NCI-H2029 (cell line): ENCODE measurements at regions not wholly inside any gene's neighbourhood (a gene's known extent, or its start where the extent isn't known, plus 50 kb on each side); places are given as distances from the start of the nearest gene placed in this dataset.

Experiments
- DNase-seq: peaks from one replicate; lab custom pipeline; 2025; lab: John Stamatoyannopoulos, UW

DNA sequence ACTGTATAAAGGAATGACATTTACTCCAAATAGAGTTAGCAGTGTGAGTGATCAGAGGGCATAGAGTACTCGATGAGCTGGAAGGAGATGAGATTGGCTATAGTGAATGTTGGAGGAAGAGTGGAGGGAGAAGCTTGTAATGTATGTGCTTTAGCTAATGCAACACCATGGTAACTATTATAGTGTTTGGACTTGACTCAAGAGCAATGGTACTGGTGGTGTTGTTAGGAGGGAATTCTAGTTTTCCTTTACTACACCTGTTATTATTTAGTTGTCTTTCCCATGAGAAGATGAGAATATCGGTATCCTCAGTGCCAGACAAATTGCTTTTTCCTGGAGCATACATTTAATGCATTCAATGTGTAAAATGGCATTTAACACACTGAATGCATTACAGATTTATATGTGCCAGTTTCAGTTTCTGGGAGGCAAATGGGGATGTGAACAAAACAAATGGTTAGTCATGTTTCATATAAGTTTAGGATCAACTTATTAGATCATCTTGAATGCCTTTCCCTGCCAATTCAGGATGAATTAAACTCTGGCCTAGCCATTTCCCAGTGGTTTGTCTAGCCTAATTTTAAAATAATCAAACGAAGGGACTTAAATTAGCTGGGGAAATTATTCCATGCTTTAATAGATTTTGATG lies 291.1 kb upstream of the ADAMTS5 start:
- DNase-seq = no peak

DNA sequence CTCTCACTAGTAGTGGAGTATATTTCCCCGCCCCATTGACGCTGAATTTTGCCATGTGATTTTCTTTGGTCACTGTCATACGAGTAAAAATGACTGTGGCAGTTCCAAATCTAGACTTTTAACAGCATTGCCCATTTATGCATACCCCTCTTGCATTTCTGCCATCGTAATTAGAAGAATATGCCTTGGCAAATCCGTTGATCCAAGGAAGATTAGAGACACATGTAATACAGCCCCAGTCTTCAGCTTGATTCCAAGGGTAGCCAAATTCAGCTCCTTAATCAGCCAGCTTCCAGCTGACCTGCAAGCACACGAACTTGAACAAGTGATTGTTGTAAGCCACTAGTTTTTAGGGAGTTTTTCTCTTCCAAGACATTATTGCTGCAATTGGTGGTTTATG lies 290.3 kb upstream of the ADAMTS5 start:
- no peak for DNase-seq

DNA sequence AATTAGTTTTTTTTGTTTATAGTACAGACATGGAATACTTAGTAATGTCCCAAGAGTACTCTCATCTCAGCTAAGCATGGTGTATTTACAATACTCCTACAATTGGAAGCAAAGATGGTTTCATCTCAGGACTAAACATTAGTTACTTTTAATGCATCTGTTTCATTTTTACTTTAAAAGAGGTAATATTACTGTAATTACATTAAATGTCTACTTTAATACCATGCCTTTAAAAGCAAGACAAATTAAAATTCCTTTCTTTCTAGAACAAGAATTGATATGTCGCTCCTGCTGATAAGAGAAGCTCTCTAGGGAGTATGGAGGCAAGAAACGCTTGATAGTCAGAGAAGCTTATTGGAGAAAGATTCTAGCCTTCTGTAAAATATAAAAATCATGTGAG lies 284.9 kb upstream of the ADAMTS5 start:
- no peak for DNase-seq

DNA sequence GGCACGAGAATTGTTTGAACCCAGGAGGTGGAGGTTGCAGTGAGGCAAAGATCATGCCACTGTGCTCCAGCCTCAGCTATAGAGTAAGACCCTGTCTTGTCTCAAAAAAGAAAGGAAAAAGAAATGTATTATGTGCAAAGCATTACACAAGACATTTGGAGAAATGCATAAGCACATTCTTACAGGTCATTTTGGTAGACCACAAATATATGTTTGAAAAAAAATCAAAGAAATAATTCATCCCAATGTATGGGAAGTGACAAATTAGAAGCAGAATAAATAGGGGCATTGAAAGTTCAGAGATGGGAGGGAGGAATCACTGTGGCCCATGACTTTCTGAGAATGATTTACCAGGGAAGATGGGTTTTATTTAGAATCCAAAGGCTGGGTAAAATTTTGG lies 283.5 kb upstream of the ADAMTS5 start:
- DNase-seq = no peak

DNA sequence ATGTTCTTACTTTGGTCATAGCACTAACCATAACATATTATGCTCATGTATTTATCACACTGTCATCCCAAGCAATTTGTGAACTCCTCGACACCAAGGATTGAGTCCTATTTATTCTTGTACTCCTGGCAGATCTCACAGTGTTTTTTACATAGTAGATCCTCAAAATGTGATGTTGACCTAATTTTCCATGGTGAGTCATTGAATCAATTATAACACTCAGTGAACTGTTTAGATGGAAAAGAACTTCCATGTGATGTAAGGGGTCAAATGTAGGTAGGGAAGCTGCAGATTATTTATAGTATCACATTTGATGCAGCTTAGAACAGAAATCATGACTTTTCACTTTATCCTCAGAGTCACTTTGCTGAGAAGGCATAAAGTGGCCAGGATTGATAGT lies 281.9 kb upstream of the ADAMTS5 start:
- DNase-seq = no peak

DNA sequence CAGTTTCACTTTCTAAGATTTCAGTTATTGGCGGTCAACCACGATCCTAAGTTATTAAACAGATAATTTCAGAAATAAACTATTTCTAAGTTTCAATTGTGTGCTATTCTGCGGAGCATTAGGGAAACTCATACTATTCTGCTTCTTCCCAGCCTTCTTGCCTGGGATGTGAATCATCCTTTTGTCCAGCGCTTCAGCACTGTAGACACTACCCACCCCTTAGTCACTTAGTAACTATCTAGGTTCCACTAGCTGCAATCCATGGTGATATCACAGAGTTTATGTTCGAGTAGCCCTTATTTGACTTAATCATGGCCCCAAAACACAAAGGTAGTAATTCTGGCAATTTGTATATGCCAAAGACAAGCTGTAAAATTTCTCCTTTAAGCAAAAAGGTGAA lies 279.9 kb upstream of the ADAMTS5 start:
- no peak for DNase-seq

DNA sequence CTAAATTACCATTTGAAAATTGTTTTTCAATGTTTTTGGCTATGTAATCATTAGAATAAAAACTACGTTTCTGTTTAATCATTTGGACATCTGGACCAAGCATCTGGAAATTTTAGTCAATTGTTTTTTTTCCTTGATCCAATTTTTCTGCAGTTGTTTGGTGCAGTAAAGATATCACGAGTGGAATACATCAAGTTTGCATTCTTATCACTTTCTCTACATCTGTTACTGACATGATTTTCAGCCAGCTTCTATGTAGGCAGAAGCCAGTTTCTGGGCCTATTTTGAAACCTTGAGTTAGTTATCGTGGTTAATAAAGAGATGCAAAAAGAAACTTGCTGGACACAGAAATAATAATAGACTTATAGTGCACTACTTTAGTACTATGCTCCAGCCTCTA lies 277.9 kb upstream of the ADAMTS5 start:
- DNase-seq = no peak

DNA sequence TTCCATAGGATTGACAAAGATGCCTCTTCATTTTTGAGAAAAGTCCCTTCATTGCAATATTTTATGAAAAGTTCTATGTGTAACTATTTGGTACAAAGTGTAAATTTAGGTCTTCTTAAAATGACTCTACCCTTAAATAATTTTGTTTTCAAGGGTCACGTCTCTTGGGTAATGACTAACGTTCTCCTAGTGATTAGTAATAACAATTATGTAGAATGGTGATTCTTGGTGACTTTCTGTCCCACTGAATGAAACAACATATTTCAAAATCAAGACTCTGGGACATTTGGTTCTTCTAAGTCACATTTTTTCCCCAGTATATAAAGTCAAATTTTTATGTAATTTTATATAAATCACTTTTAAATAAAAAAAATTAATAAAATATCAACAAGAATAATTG lies 277.5 kb upstream of the ADAMTS5 start:
- no peak for DNase-seq

DNA sequence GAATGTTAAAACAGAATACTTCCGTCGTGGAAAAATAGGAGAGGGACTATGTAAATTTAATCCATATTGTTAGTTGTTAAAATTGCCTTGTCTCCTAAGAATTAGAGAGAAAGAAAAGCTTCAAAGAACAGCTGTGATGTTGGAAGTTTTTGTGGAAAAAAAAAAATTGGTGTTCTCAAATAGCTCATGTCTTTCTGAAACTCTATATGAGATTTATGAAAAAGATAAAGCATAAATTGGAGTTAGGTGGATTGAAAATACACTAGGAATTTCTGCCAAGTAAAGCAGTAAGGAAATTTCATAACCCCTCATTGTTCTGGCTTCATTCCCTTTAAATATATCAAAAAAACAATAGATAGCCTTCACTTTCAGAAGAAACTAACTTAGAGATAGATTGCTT lies 274.0 kb upstream of the ADAMTS5 start:
- DNase-seq = no peak

DNA sequence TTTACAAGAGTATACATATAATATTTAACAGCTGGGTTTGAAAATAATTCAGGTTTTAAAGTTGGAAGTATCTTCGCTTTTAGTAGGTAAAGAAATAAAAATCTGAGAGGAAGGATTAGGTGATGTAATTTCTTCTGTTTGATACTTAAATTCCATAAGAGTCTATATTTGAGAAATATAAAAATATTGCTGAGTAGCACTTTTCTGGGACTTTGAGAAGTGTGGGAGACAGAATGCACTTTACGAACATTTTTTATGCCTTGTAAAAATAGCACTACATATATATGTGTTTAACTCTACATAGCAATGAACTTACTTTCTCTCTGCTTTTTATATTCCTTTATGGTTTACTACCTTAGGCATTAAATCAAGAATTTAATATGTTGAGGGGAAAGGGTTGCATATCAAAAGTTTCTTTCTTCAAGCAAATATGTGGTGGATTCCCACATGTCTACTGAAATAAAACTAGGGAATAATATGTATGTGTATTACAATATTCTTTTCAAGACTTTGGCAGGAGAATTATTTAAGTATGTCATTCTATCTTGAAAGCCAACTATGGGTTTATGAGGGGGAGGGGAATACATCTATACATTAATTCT lies 266.7 kb upstream of the ADAMTS5 start:
- no peak for DNase-seq

DNA sequence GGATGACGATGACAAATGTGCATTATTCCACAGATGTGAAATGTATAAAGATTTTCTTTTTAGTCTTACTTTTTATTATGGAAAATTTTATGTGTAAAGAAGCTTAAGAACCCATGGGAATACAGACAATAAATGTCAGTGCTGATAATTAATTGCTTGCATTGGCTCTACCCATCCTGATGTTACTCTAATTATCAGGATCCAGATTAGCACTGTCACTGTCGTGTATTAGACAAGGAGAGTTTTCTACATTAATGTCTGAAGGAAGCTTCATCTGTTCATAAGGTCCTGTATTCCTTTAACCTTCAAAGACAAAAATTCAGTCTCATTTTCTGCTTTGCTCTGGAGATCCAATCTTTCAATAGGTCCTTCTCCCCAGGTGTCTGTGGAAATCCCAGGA lies 259.1 kb upstream of the ADAMTS5 start:
- no peak for DNase-seq

DNA sequence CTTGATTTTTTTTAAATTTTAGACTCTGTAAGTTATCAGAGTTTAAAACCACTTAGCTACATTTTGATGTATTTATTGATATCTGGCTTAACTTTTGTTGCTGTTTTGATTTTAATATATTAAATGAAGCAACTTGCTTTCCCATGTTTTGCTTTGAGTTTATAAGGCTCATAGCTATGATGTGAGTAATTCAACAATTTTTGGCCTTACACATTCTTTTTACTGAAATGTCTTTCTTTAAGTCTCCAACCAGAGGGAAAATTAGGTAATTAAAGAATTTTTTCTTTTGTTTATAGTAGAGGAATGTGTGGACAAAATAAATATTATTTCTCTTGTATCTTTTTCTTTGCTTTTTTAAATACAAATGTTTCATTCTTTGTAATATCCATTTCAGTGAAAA lies 258.3 kb upstream of the ADAMTS5 start:
- DNase-seq = no peak

DNA sequence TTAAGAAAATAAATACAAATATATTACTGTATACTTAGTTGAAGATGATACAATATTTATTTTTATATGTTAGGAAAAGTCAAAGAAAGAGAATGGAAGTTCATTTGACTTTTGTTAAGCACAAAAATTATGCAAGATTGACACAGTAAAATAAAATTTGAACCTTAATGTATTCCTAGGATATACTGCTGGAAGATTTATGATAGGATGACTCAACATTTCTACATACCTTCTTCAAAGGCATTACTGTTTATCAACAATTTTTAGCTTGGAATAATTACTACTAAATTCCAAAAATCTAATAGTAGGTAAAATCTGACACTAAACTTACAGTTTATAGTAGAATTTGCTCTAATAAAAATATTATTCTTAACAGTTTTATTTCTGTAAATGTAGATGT lies 257.3 kb upstream of the ADAMTS5 start:
- DNase-seq = no peak

DNA sequence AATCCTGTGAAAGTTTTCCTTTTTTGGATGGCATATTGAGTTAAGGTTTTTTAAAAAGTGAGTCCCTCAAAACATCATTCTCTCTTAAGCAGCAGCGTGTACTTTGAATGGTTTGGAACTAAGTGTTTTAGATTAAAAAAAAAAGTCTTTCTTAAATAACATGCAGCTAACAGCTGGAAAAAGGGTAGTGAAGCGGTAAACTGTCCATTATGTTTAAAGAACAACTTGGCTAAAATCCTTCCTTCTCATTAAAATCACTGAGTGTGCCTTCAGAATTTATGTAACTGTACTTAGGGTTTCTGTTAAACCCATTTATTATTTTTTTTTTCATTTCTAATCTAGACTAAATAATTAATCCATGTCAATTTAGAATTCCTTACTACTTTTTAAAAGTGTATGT lies 254.2 kb upstream of the ADAMTS5 start:
- no peak for DNase-seq

DNA sequence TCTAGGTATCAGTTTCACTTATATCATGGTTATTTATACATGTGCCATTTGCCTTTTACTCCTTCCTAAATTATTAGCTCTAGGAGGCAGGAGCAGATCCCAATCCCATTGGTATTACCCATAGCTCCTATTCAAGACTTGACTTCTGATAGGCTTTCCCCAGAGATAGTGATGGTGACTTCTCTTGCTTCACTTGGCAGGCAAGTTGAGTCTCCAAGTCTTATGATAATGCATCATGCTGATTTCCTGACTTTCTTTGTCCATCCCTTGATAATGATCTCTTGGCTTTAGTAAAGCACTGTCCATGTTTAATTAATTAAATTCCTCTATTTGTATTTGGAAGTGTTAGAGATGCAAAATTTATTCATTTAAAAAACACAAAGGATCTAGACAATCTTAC lies 253.5 kb upstream of the ADAMTS5 start:
- DNase-seq = no peak

DNA sequence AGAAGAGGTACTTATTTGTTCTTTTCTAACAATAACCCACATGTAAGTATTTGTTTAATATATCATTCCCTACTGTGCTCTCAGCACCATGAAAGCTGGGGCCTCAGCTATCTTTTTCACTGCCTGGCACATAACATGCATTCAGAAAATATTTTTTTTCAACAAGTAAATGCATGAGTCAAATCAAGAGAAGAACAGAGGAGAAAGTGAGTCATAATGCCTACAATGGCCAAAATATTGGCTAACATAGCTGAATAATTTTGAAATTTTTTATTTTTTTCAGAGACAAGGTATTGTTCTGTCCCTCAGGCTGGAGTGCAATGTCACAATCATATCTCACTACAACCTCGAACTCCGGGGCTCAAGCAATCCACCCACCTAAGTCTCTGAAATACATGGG lies 252.2 kb upstream of the ADAMTS5 start:
- DNase-seq = no peak

DNA sequence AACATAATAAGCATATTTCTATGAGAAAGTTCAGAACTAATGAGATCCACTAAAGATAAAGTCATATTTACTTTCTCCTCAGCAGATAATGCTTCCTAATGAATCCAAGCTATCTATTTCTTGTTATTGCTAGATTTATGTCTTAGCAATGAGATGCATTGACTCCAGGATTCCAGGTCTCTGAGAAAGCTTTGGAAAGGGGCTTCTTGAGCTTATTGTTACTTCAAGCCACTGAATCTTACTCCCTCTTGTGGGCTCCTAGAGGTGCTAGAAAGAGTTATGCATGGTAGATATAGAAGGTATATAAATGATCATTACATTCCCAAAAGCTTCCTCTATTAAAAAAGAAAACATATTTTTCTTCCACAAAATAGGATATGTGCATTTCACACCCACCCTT lies 246.4 kb upstream of the ADAMTS5 start:
- no peak for DNase-seq

DNA sequence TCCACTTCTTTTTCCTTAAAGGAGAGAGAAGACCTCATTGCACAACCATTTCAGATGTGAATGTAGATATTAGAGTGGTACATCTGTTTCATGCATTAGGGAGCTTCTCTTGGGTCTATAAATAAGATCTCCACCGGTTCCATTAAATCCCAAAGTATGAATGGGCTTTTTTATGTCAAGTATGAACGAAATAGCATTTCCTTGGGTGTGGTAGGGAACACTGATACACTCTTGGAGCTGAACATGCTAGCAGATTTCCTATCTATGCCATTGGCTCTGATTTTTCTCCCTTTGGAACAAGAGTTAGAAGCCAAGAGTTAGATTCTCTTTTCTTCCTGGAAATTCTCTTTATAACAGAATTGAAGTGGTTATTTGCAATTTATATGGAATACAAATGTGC lies 245.6 kb upstream of the ADAMTS5 start:
- DNase-seq = no peak

DNA sequence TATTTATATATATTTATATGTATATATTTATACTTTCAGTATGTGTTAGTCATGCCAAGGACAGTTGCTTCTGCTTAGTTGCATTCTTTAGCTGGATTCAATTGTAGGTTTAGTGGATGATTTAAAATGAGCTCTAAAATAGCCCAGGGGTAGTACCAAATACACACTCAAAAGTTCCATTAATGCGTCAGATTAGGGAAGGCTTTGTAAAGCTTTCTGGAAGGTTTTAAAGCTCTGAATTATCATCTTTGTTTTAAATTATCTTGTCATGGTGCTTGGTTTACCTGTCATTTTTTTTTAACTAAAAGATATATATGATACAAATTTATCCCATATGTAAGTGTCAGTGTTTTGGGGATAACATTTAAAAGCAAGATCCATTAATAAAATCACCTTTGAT lies 242.7 kb upstream of the ADAMTS5 start:
- no peak for DNase-seq

DNA sequence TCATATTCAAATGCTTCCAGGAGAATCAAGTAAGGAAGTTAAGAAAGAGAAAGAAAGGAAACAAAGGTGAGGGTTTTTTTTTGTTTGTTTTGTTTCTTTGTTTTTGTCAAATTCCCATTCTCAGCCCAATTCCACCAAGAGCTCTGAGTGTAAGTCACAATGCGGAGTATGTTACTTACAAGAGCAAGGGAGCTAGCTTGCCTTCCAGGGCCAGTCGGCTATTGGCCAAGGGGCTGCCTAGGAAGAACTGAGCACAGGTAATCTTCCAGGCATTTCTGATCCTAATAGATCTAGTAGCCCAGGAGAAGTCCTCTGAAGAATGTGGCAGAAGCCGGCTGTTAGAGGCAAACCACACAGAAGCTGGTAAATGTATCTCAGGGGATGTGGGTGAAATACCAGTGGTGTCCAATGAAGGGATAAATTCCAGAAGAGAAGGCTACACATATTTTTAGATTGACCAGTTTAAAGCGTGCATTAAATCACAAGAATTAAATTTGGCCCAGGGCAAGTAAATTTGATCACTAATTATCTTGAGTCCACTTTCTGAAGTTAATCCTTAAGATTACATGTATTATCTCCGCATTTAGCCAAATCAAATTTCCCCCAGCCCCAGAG lies 239.6 kb upstream of the ADAMTS5 start:
- no peak for DNase-seq

DNA sequence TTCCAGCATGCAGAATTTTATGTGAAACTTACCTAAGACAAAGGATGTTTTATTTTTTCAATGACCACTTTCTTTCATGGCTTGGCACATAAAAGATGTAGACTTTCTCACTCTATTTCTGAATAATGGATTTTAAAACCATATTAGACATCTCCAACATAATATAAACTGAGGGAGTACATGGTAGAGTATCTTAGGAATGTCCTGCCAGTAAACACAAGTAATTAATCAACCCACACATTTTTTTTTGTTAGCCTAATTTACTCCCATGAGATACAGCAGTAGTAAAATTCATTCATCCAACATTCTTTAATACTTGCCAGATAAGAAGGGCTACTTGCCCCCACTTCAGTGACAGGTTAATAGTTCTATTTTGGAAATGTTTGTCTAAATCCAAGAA lies 235.4 kb upstream of the ADAMTS5 start:
- DNase-seq = no peak

DNA sequence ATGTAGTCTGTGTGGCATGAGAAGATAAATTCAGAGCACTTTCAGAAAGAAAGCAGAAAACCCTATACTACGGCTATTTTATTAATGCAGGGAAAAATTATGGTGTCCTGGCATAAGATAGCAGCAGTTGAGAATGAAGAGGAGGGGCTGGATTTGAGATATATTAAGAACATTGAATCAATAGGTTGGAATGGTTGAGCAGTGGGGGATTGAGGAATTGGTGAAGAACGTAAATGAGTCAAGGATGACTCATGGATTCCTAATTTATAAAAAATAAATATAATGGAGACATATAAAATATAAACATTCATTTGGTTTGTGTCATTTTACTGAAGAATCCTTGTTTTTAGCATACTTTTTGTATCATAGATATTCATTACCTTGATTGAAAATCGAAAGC lies 234.3 kb upstream of the ADAMTS5 start:
- DNase-seq = no peak

DNA sequence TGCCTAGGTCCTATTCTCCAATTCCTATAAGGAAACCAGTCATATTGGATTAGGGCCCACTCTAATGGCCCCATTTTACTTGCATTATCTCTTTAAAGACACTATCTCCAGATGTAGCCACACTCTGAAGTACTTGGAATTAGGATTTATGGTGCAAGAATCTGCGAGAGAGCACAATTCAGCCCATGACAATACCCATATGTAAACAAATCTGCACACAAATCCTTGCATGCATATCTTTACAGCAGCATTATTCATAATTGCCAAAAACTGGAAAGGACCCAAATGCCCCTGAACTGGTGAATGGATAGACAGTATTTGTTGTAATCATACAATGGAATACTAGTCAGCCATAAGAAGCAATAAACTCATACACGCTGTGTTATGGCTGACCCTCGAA lies 229.8 kb upstream of the ADAMTS5 start:
- no peak for DNase-seq
